NCI-H524 treated with DMSO at 0.1 percent for 48 hours (cell line): ENCODE measurements at regions not wholly inside any gene's neighbourhood (a gene's known extent, or its start where the extent isn't known, plus 50 kb on each side); places are given as distances from the start of the nearest gene placed in this dataset.

Experiments used
- DNase-seq: peaks from one replicate; lab custom pipeline; 2025; lab: John Stamatoyannopoulos, UW

- DNase-seq: no peak
Observed at GRCh38 chr10:4196183-4196582, 411.2 kb upstream of the KLF6 start.

GRCh38 chr10:4195213-4195612 lies 410.2 kb upstream of the KLF6 start:
- no peak for DNase-seq

GRCh38 chr10:4194231-4194630 lies 409.2 kb upstream of the KLF6 start:
- DNase-seq: no peak

- DNase-seq: no peak
Observed at GRCh38 chr10:4191894-4192293, 406.9 kb upstream of the KLF6 start.

GRCh38 chr10:4191354-4191753 lies 406.3 kb upstream of the KLF6 start:
- DNase-seq: no peak

GRCh38 chr10:4190876-4191275 lies 405.9 kb upstream of the KLF6 start:
- DNase-seq: no peak

- no peak for DNase-seq
Observed at GRCh38 chr10:4189281-4189680, 404.3 kb upstream of the KLF6 start.

- DNase-seq: no peak
Observed at GRCh38 chr10:4188406-4188805, 403.4 kb upstream of the KLF6 start.

- no peak for DNase-seq
Observed at GRCh38 chr10:4186849-4187540, 402.0 kb upstream of the KLF6 start.

GRCh38 chr10:4183761-4184261 lies 398.8 kb upstream of the KLF6 start:
- no peak for DNase-seq

- no peak for DNase-seq
Observed at GRCh38 chr10:4181621-4182049, 396.6 kb upstream of the KLF6 start.

GRCh38 chr10:4181081-4181480 lies 396.1 kb upstream of the KLF6 start:
- no peak for DNase-seq

GRCh38 chr10:4177791-4178190 lies 392.8 kb upstream of the KLF6 start:
- no peak for DNase-seq

- no peak for DNase-seq
Observed at GRCh38 chr10:4176500-4177281, 391.7 kb upstream of the KLF6 start.

- no peak for DNase-seq
Observed at GRCh38 chr10:4174197-4174596, 389.2 kb upstream of the KLF6 start.

- no peak for DNase-seq
Observed at GRCh38 chr10:4170633-4171314, 385.8 kb upstream of the KLF6 start.

- no peak for DNase-seq
Observed at GRCh38 chr10:4170181-4170580, 385.2 kb upstream of the KLF6 start.

GRCh38 chr10:4169448-4169847 lies 384.4 kb upstream of the KLF6 start:
- DNase-seq: no peak

- DNase-seq: no peak
Observed at GRCh38 chr10:4167216-4167615, 382.2 kb upstream of the KLF6 start.

- DNase-seq: no peak
Observed at GRCh38 chr10:4162571-4163286, 377.7 kb upstream of the KLF6 start.

GRCh38 chr10:4159173-4159572 lies 374.2 kb upstream of the KLF6 start:
- DNase-seq: no peak

- no peak for DNase-seq
Observed at GRCh38 chr10:4154191-4154715, 369.2 kb upstream of the KLF6 start.
